Mesenchymal stem cell (in vitro differentiated cells and primary cell): ENCODE measurements at regions not wholly inside any gene's neighbourhood (a gene's known extent, or its start where the extent isn't known, plus 50 kb on each side); places are given as distances from the start of the nearest gene placed in this dataset.

Experiments used
- DNase-seq: peaks from one replicate; pipeline ENCODE4 v3.0.0-alpha.2; 2013
- H2AFZ ChIP-seq: one replicate; pipeline ENCODE4 v1.6.1; 2013; ENCODE audit warnings: low read depth, mild to moderate bottlenecking, control low read depth, inconsistent platforms, low read length, moderate library complexity
- H2AK5ac ChIP-seq: 2 replicates; pipeline ENCODE4 v1.6.1; 2013; ENCODE audit warnings: low read length, moderate library complexity, mild to moderate bottlenecking, inconsistent platforms; ENCODE audit not compliant: severe bottlenecking
- H2BK120ac ChIP-seq: one replicate; pipeline ENCODE4 v1.6.1; 2013; ENCODE audit warnings: low read depth, mild to moderate bottlenecking, inconsistent platforms, low read length, moderate library complexity
- H2BK12ac ChIP-seq, 2 experiments: one replicate each; pipeline ENCODE4 v1.6.1; 2013; ENCODE audit warnings: inconsistent platforms in 2 of 2, low read length in 2 of 2, mild to moderate bottlenecking in 2 of 2, moderate library complexity in 2 of 2, control low read depth in 1 of 2
- H2BK15ac ChIP-seq: one replicate; pipeline ENCODE4 v1.6.1; 2013; ENCODE audit warnings: mild to moderate bottlenecking, low read depth, inconsistent platforms; ENCODE audit not compliant: poor library complexity, severe bottlenecking
- H2BK5ac ChIP-seq: 2 replicates; pipeline ENCODE4 v1.6.1; 2013; ENCODE audit warnings: low read depth, mild to moderate bottlenecking, low read length, control low read depth, inconsistent platforms; ENCODE audit not compliant: poor library complexity, severe bottlenecking
- H3K14ac ChIP-seq, 2 experiments: one replicate each; pipeline ENCODE4 v1.6.1; 2013; ENCODE audit warnings: inconsistent platforms in 2 of 2, low read length in 2 of 2, control low read depth in 1 of 2, mild to moderate bottlenecking in 1 of 2, moderate library complexity in 1 of 2
- H3K18ac ChIP-seq, 2 experiments: one replicate each; pipeline ENCODE4 v1.6.1; 2013; ENCODE audit warnings: inconsistent platforms in 2 of 2, low read length in 2 of 2, control low read depth in 1 of 2, low read depth in 1 of 2, mild to moderate bottlenecking in 1 of 2
- H3K23ac ChIP-seq, 2 experiments: one replicate each; pipeline ENCODE4 v1.6.1; 2013; ENCODE audit warnings: inconsistent platforms in 2 of 2, low read length in 2 of 2, mild to moderate bottlenecking in 2 of 2, moderate library complexity in 2 of 2, control low read depth in 1 of 2
- H3K27ac ChIP-seq: 2 replicates; pipeline ENCODE4 v1.5.1; 2013; ENCODE audit warnings: mild to moderate bottlenecking, moderate library complexity, low read length, control low read depth, inconsistent platforms; ENCODE audit not compliant: poor library complexity, severe bottlenecking
- H3K27me3 ChIP-seq, 2 experiments: 2 replicates each; pipeline versions ENCODE4 v1.6.1 to v1.7.0; 2013; ENCODE audit warnings: low read length in 2 of 2, mild to moderate bottlenecking in 2 of 2, moderate library complexity in 2 of 2, control low read depth in 1 of 2, inconsistent platforms in 1 of 2; ENCODE audit not compliant: control insufficient read depth in 1 of 2, insufficient read depth in 1 of 2
- H3K36me3 ChIP-seq, 2 experiments: 2 replicates each; pipeline versions ENCODE4 v1.6.1 to v1.7.0; 2013; ENCODE audit warnings: low read length in 2 of 2, control low read depth in 1 of 2, inconsistent platforms in 1 of 2, low read depth in 1 of 2, mild to moderate bottlenecking in 1 of 2; ENCODE audit not compliant: insufficient read depth in 2 of 2, control insufficient read depth in 1 of 2
- H3K4ac ChIP-seq, 2 experiments: one replicate each; pipeline ENCODE4 v1.6.1; 2013; ENCODE audit warnings: inconsistent platforms in 2 of 2, low read length in 2 of 2, mild to moderate bottlenecking in 2 of 2, moderate library complexity in 2 of 2, control low read depth in 1 of 2, low read depth in 1 of 2
- H3K4me1 ChIP-seq: 2 replicates; pipeline ENCODE4 v1.6.1; 2013; ENCODE audit warnings: low read depth, low read length, control low read depth; ENCODE audit not compliant: control insufficient read depth, insufficient read depth
- H3K4me2 ChIP-seq: 2 replicates; pipeline ENCODE4 v1.6.1; 2013; ENCODE audit warnings: low read length, mild to moderate bottlenecking, inconsistent platforms; ENCODE audit not compliant: poor library complexity, severe bottlenecking
- H3K4me3 ChIP-seq, 2 experiments: 2 replicates each; pipeline versions ENCODE4 v1.5.1 to v1.7.0; 2013; ENCODE audit warnings: low read length in 2 of 2, mild to moderate bottlenecking in 2 of 2, control low read depth in 1 of 2, low read depth in 1 of 2; ENCODE audit not compliant: insufficient read depth in 1 of 2
- H3K79me1 ChIP-seq: replicated peaks from 2 replicates; pipeline ENCODE4 v1.6.1; 2013; ENCODE audit warnings: mild to moderate bottlenecking, control low read depth, low read length, inconsistent platforms; ENCODE audit not compliant: poor library complexity, severe bottlenecking
- H3K9ac ChIP-seq: 2 replicates; pipeline ENCODE4 v1.7.0; 2013; ENCODE audit warnings: mild to moderate bottlenecking, low read length, moderate library complexity
- H3K9me3 ChIP-seq: 2 replicates; pipeline ENCODE4 v1.7.0; 2013; ENCODE audit warnings: mild to moderate bottlenecking, low read length; ENCODE audit not compliant: control insufficient read depth
- H4K8ac ChIP-seq: one replicate; pipeline ENCODE4 v1.6.1; 2013; ENCODE audit warnings: inconsistent platforms, mild to moderate bottlenecking, low read length, moderate library complexity
- H4K91ac ChIP-seq: one replicate; pipeline ENCODE4 v1.6.1; 2013; ENCODE audit warnings: mild to moderate bottlenecking, low read length, inconsistent platforms
- WGBS: methylation state at CpG from one replicate; pipeline ENCODE4 v1.1.7; 2013; ENCODE audit warnings: mixed read lengths; 5-methylcytosine and 5-hydroxymethylcytosine counted together

DNA sequence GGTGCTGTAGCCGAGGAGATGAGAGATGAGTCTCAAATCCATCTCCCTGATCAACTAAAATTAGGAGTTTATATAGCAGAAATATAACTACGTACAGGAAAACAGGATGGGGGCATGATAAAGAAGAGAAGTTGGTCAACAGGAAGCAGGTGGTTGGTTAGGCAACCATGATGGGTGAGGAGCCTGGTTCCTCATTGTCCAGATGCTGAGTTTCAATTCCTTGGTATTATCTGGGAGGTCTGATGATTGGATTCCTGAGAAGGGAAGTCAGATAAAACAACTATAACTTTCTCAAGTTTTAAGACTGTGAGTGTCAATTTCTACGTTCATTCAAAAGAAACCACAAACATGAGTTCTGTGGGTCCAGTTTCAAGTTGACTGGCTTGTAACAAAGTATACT lies 323.9 kb downstream of the MTRR start:
- no peak for DNase-seq
- H2BK120ac ChIP-seq = no peak overlapping the region
- H4K8ac ChIP-seq = no peak overlapping the region

DNA sequence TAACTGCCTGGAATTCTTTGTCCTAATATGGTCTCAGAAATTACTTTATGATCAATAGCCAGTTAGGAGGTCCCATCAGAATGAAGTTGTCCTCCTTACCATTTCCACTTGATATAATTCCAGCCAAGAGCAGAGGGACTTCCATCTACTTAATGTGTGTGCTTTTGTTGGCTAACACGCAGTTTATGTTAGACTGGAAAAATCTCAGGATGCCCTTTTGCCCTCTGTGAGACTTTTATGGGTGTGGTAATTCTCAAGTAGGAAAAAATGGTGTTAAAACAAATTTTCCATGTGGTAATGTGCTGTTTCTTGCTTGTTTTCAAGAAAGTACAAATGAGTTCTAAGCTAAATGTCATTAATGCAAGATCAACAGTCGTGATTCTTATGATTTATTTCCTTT lies 327.1 kb downstream of the MTRR start:
- H2BK120ac ChIP-seq = no peak overlapping the region
- H3K14ac ChIP-seq = no peak overlapping the region
- no peak overlapping the region for H3K4me3 ChIP-seq
- no peak overlapping the region for H2AFZ ChIP-seq
- no peak overlapping the region for H3K4ac ChIP-seq
- H3K4me2 ChIP-seq = no peak overlapping the region
- H4K8ac ChIP-seq = no peak overlapping the region
- H3K18ac ChIP-seq = no peak overlapping the region
- H3K23ac ChIP-seq = no peak overlapping the region
- no peak overlapping the region for H3K27ac ChIP-seq
- H4K91ac ChIP-seq = no peak overlapping the region
- no peak overlapping the region for H2BK15ac ChIP-seq
- DNase-seq = no peak
- WGBS = 46% methylated on average over 1 of the region's 2 CpGs
- no peaks in the 10 kb centered on the region for H3K79me1 ChIP-seq
- no peaks in the 10 kb centered on the region for H3K9me3 ChIP-seq
- H3K9ac ChIP-seq = no peak overlapping the region
- H3K4me1 ChIP-seq = no peaks in the 10 kb centered on the region
- no peak overlapping the region for H2AK5ac ChIP-seq
- H2BK5ac ChIP-seq = no peak overlapping the region
- H3K27me3 ChIP-seq = no peaks in the 10 kb centered on the region
- H3K36me3 ChIP-seq = no peaks in the 10 kb centered on the region
- H2BK12ac ChIP-seq = no peak overlapping the region

More for the DNA sequence above, 323.9 kb downstream of the MTRR start:
- Histone ChIP-seq H2BK15ac (no peak overlapping the region), H3K4me1 (peaks cover 6% of the 10 kb centered on the region), H3K27me3 (no peaks in the 10 kb centered on the region), H3K18ac (no peak overlapping the region), H3K4me2 (no peak overlapping the region), H2BK12ac (no peak overlapping the region), H3K79me1 (no peaks in the 10 kb centered on the region), H2AFZ (no peak overlapping the region), H3K9ac (no peak overlapping the region), H4K91ac (no peak overlapping the region), H2BK5ac (no peak overlapping the region), H3K36me3 (no peaks in the 10 kb centered on the region), H3K9me3 (peaks cover 7% of the 10 kb centered on the region), H2AK5ac (no peak overlapping the region), H3K27ac (no peak overlapping the region), H3K14ac (no peak overlapping the region), H3K23ac (no peak overlapping the region), H3K4ac (no peak overlapping the region), H3K4me3 (no peak overlapping the region)
- 28% methylated on average over 1 of the region's 3 CpGs for WGBS

DNA sequence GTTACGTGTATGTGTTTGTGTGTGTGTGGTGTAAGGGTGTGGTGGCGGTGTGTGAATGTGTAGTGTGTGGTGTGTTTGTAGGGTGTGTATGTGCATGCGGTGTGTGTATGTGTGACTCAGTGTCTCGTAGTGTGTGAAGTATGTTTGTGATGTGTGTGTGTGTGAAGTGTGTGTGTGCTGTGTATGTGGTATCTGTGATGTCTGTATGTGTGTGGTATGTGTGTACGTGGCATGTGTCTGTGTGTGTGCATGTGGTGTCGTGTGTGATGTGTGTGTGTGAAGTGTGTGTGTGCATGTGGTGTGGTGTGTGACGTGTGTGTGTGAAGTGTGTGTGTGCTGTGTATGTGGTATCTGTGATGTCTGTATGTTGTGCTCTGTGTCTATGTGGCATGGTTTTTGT lies 339.4 kb downstream of the MTRR start:
- DNase-seq = no peak
- H4K91ac ChIP-seq = no peak overlapping the region
- H3K79me1 ChIP-seq = no peaks in the 10 kb centered on the region
- no peak overlapping the region for H3K4me3 ChIP-seq
- H2BK15ac ChIP-seq = no peak overlapping the region
- no peak overlapping the region for H3K23ac ChIP-seq
- no peaks in the 10 kb centered on the region for H3K36me3 ChIP-seq
- no peak overlapping the region for H4K8ac ChIP-seq
- H3K27me3 ChIP-seq = no peaks in the 10 kb centered on the region
- H3K9me3 ChIP-seq = peaks cover 3% of the 10 kb centered on the region
- H3K4me1 ChIP-seq = no peaks in the 10 kb centered on the region
- H2BK5ac ChIP-seq = no peak overlapping the region
- no peak overlapping the region for H2BK120ac ChIP-seq
- WGBS = 94% methylated on average over 7 of the region's 7 CpGs
- H2BK12ac ChIP-seq = no peak overlapping the region
- H3K4me2 ChIP-seq = no peak overlapping the region
- H2AFZ ChIP-seq = no peak overlapping the region
- H3K9ac ChIP-seq = no peak overlapping the region
- no peak overlapping the region for H2AK5ac ChIP-seq
- no peak overlapping the region for H3K27ac ChIP-seq
- no peak overlapping the region for H3K14ac ChIP-seq
- no peak overlapping the region for H3K18ac ChIP-seq
- no peak overlapping the region for H3K4ac ChIP-seq

DNA sequence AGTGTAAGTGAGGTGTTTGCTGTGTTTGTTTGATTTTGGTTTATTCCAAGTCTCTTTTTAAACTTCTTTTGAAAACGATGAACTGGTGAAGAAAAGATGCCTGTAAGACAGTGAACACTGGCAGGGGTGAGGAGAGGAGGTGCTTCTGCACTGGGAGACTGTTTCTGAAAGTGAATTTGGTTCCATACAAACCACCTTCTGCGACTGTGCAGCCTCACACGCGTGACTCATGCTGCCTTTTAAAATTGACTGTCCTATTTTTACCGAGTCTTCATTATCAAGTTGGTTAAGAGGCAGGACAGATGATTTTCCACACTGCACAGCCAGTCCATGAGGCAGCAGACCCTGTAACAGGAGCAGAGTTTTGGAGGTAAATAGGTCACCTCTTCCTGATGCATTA lies 340.6 kb downstream of the MTRR start:
- no peak for DNase-seq
- H3K9me3 ChIP-seq = peaks cover 3% of the 10 kb centered on the region
- no peak overlapping the region for H2BK12ac ChIP-seq
- no peak overlapping the region for H3K4me3 ChIP-seq
- no peak overlapping the region for H3K9ac ChIP-seq
- no peak overlapping the region for H4K91ac ChIP-seq
- H3K27me3 ChIP-seq = no peaks in the 10 kb centered on the region
- H2AK5ac ChIP-seq = no peak overlapping the region
- no peak overlapping the region for H3K4me2 ChIP-seq
- no peaks in the 10 kb centered on the region for H3K36me3 ChIP-seq
- H3K14ac ChIP-seq = no peak overlapping the region
- no peak overlapping the region for H3K27ac ChIP-seq
- H3K18ac ChIP-seq = no peak overlapping the region
- H2BK120ac ChIP-seq = no peak overlapping the region
- 85% methylated on average over 5 of the region's 5 CpGs for WGBS
- H2BK15ac ChIP-seq = no peak overlapping the region
- H4K8ac ChIP-seq = no peak overlapping the region
- H3K23ac ChIP-seq = no peak overlapping the region
- no peak overlapping the region for H2AFZ ChIP-seq
- H2BK5ac ChIP-seq = no peak overlapping the region
- H3K79me1 ChIP-seq = no peaks in the 10 kb centered on the region
- no peak overlapping the region for H3K4ac ChIP-seq
- H3K4me1 ChIP-seq = no peaks in the 10 kb centered on the region
